Muscle of leg (tissue), 3 donors: ENCODE measurements at regions not wholly inside any gene's neighbourhood (a gene's known extent, or its start where the extent isn't known, plus 50 kb on each side); places are given as distances from the start of the nearest gene placed in this dataset.

Experiments
- DNase-seq: peaks from one replicate; pipeline ENCODE4 v3.0.0; 2013
- H3K27ac ChIP-seq: one replicate; pipeline ENCODE4 v1.5.1; 2013; ENCODE audit warnings: mild to moderate bottlenecking, low read length, control low read depth
- H3K27me3 ChIP-seq: one replicate; pipeline ENCODE4 v1.6.1; 2013; ENCODE audit warnings: low read length; ENCODE audit not compliant: control insufficient read depth, insufficient read depth
- H3K36me3 ChIP-seq: one replicate; pipeline ENCODE4 v1.6.1; 2013; ENCODE audit warnings: low read length; ENCODE audit not compliant: control insufficient read depth, insufficient read depth
- H3K4me1 ChIP-seq: one replicate; pipeline ENCODE4 v1.6.1; 2013; ENCODE audit warnings: low read length; ENCODE audit not compliant: control insufficient read depth, insufficient read depth
- H3K4me3 ChIP-seq: one replicate; pipeline ENCODE4 v1.5.1; 2013; ENCODE audit warnings: low read length, control low read depth
- H3K9me3 ChIP-seq: replicated peaks from 2 replicates; pipeline ENCODE4 v1.6.1; 2013; ENCODE audit warnings: low read depth, low read length; ENCODE audit not compliant: control insufficient read depth
- WGBS: methylation state at CpG from one replicate; pipeline ENCODE4 v1.1.5; 2013; ENCODE audit warnings: missing lambda C conversion rate; ENCODE audit not compliant: insufficient coverage; 5-methylcytosine and 5-hydroxymethylcytosine counted together

- Histone ChIP-seq H3K4me1 (no peaks in the 10 kb centered on the region), H3K4me3 (no peak overlapping the region), H3K27ac (no peak overlapping the region), H3K36me3 (no peaks in the 10 kb centered on the region), H3K27me3 (no peaks in the 10 kb centered on the region), H3K9me3 (no peaks in the 10 kb centered on the region)
- DNase-seq, result no peak
- WGBS, result no CpG with 5 or more reads among the region's 3 CpGs
Observed at GRCh38 chr3:25894101-25894500, 104.2 kb downstream of the OXSM start.

GRCh38 chr3:25895031-25895430, 105.1 kb downstream of the OXSM start:
- Histone ChIP-seq H3K4me1 (no peaks in the 10 kb centered on the region), H3K4me3 (no peak overlapping the region), H3K36me3 (no peaks in the 10 kb centered on the region), H3K27ac (no peak overlapping the region), H3K9me3 (no peaks in the 10 kb centered on the region), H3K27me3 (no peaks in the 10 kb centered on the region)
- 90% methylated on average over 2 of the region's 2 CpGs for WGBS
- DNase-seq, result no peak

GRCh38 chr3:25895443-25895842, 105.6 kb downstream of the OXSM start:
- DNase-seq, result no peak
- 60% methylated on average over 2 of the region's 3 CpGs for WGBS
- Histone ChIP-seq H3K27ac (no peak overlapping the region), H3K4me1 (no peaks in the 10 kb centered on the region), H3K27me3 (no peaks in the 10 kb centered on the region), H3K9me3 (no peaks in the 10 kb centered on the region), H3K36me3 (no peaks in the 10 kb centered on the region), H3K4me3 (no peak overlapping the region)

GRCh38 chr3:25897019-25897418, 107.1 kb downstream of the OXSM start:
- Histone ChIP-seq H3K4me3 (no peak overlapping the region), H3K27me3 (no peaks in the 10 kb centered on the region), H3K36me3 (no peaks in the 10 kb centered on the region), H3K9me3 (no peaks in the 10 kb centered on the region), H3K4me1 (no peaks in the 10 kb centered on the region), H3K27ac (no peak overlapping the region)
- DNase-seq, result no peak
- 72% methylated on average over 3 of the region's 6 CpGs for WGBS

GRCh38 chr3:25899352-25900101, 109.6 kb downstream of the OXSM start:
- H3K9me3 ChIP-seq, result no peaks in the 10 kb centered on the region
- DNase-seq, result no peak
- no peaks in the 10 kb centered on the region for H3K36me3 ChIP-seq
- WGBS, result no CpG with 5 or more reads among the region's 2 CpGs
- H3K4me1 ChIP-seq, result peaks cover 10% of the 10 kb centered on the region
- no peaks in the 10 kb centered on the region for H3K27me3 ChIP-seq
- no peak overlapping the region for H3K27ac ChIP-seq
- H3K4me3 ChIP-seq, result no peak overlapping the region

- no peak overlapping the region for H3K4me3 ChIP-seq
- no peak for DNase-seq
- no CpG with 5 or more reads among the region's 2 CpGs for WGBS
- no peaks in the 10 kb centered on the region for H3K27me3 ChIP-seq
- no peak overlapping the region for H3K27ac ChIP-seq
- peaks cover 10% of the 10 kb centered on the region for H3K4me1 ChIP-seq
- no peaks in the 10 kb centered on the region for H3K36me3 ChIP-seq
- no peaks in the 10 kb centered on the region for H3K9me3 ChIP-seq
Observed at GRCh38 chr3:25900161-25900560, 110.3 kb downstream of the OXSM start.

GRCh38 chr3:25901796-25902195, 111.9 kb downstream of the OXSM start:
- Histone ChIP-seq H3K36me3 (no peaks in the 10 kb centered on the region), H3K27ac (no peak overlapping the region), H3K27me3 (no peaks in the 10 kb centered on the region), H3K4me1 (peaks cover 10% of the 10 kb centered on the region), H3K9me3 (no peaks in the 10 kb centered on the region), H3K4me3 (no peak overlapping the region)
- no CpG with 5 or more reads among the region's 2 CpGs for WGBS
- no peak for DNase-seq

GRCh38 chr3:25902586-25902985, 112.7 kb downstream of the OXSM start:
- Histone ChIP-seq H3K27ac (no peak overlapping the region), H3K9me3 (no peaks in the 10 kb centered on the region), H3K36me3 (no peaks in the 10 kb centered on the region), H3K4me1 (peaks cover 10% of the 10 kb centered on the region), H3K27me3 (no peaks in the 10 kb centered on the region), H3K4me3 (no peak overlapping the region)
- peak; percentile 36 for DNase-seq
- no CpG with 5 or more reads among the region's 2 CpGs for WGBS

- H3K27me3 ChIP-seq, result no peaks in the 10 kb centered on the region
- no peak overlapping the region for H3K27ac ChIP-seq
- H3K4me1 ChIP-seq, result peaks cover 10% of the 10 kb centered on the region
- H3K9me3 ChIP-seq, result no peaks in the 10 kb centered on the region
- WGBS, result 78% methylated on average over 1 of the region's 3 CpGs
- H3K36me3 ChIP-seq, result no peaks in the 10 kb centered on the region
- no peak for DNase-seq
- no peak overlapping the region for H3K4me3 ChIP-seq
Observed at GRCh38 chr3:25903371-25904129, 113.7 kb downstream of the OXSM start.

GRCh38 chr3:25904206-25904605, 114.3 kb downstream of the OXSM start:
- Histone ChIP-seq H3K4me1 (peaks cover 10% of the 10 kb centered on the region), H3K36me3 (no peaks in the 10 kb centered on the region), H3K9me3 (no peaks in the 10 kb centered on the region), H3K4me3 (no peak overlapping the region), H3K27me3 (no peaks in the 10 kb centered on the region), H3K27ac (no peak overlapping the region)
- 40% methylated on average over 1 of the region's 3 CpGs for WGBS
- no peak for DNase-seq
